ENCODE measurements at regions not wholly inside any gene's neighbourhood (a gene's known extent, or its start where the extent isn't known, plus 50 kb on each side); places are given as distances from the start of the nearest gene placed in this dataset.

GRCh38 chr9:82164159-82164558, 175.6 kb downstream of the SPATA31D1 start:
- no peak for DNase-seq
- Histone ChIP-seq H3K4me3 (no peak overlapping the region), H3K36me3 (no peaks in the 10 kb centered on the region), H3K9me3 (no peaks in the 10 kb centered on the region), H3K27ac (no peak overlapping the region), H3K27me3 (no peaks in the 10 kb centered on the region), H3K4me1 (no peaks in the 10 kb centered on the region)
- TF ChIP-seq POLR2AphosphoS5 (IDR thresholded peaks at IDR 0.05) (no peak), CTCF (IDR thresholded peaks at IDR 0.05) (no peak)
- WGBS, 2 donors = 89 to 92% methylated on average over 2 of the region's 2 CpGs
- intact Hi-C loops (cut with DNase I) = no loop called here

GRCh38 chr9:82167296-82167695, 178.7 kb downstream of the SPATA31D1 start:
- Histone ChIP-seq H3K27ac (no peak overlapping the region), H3K9me3 (no peaks in the 10 kb centered on the region), H3K4me1 (no peaks in the 10 kb centered on the region), H3K36me3 (no peaks in the 10 kb centered on the region), H3K4me3 (no peak overlapping the region), H3K27me3 (no peaks in the 10 kb centered on the region)
- no peak for DNase-seq
- intact Hi-C loops (cut with DNase I) = no loop called here
- 79 to 80% methylated on average over 4 of the region's 4 CpGs for WGBS, 2 donors
- TF ChIP-seq EP300 (IDR thresholded peaks at IDR 0.05) (no peak), POLR2A (IDR thresholded peaks at IDR 0.05) (no peak), CTCF (IDR thresholded peaks at IDR 0.05) (no peak), POLR2AphosphoS5 (IDR thresholded peaks at IDR 0.05) (no peak)

GRCh38 chr9:82168585-82168984, 180.0 kb downstream of the SPATA31D1 start:
- Histone ChIP-seq H3K4me3 (no peak overlapping the region), H3K27ac (no peak overlapping the region), H3K36me3 (no peaks in the 10 kb centered on the region), H3K4me1 (no peaks in the 10 kb centered on the region), H3K27me3 (no peaks in the 10 kb centered on the region), H3K9me3 (no peaks in the 10 kb centered on the region)
- 52 to 76% methylated on average over 3 of the region's 3 CpGs for WGBS, 2 donors
- no peak for DNase-seq
- intact Hi-C loops (cut with DNase I) = no loop called here
- no peak for TF ChIP-seq EP300 (IDR thresholded peaks at IDR 0.05)

- Histone ChIP-seq H3K9me3 (no peaks in the 10 kb centered on the region), H3K4me1 (no peaks in the 10 kb centered on the region), H3K27me3 (no peaks in the 10 kb centered on the region), H3K36me3 (no peaks in the 10 kb centered on the region), H3K4me3 (no peak overlapping the region), H3K27ac (no peak overlapping the region)
- no peak for TF ChIP-seq POLR2AphosphoS5 (IDR thresholded peaks at IDR 0.05)
- TF ChIP-seq CTCF (IDR thresholded peaks at IDR 0.05) = no peak
- no peak for TF ChIP-seq POLR2A (IDR thresholded peaks at IDR 0.05)
- no peak for TF ChIP-seq EP300 (IDR thresholded peaks at IDR 0.05)
- intact Hi-C loops (cut with DNase I) = no loop called here
- 66 to 77% methylated on average over 3 of the region's 3 CpGs for WGBS, 2 donors
- no peak for DNase-seq
Observed at GRCh38 chr9:82170866-82171265, 182.3 kb downstream of the SPATA31D1 start.

- Histone ChIP-seq H3K4me3 (no peak overlapping the region), H3K36me3 (no peaks in the 10 kb centered on the region), H3K9me3 (peaks cover 0 to under 1% (median 0%) of the 10 kb centered on the region in 4 donors), H3K27me3 (no peaks in the 10 kb centered on the region), H3K4me1 (no peaks in the 10 kb centered on the region), H3K27ac (no peak overlapping the region)
- WGBS, 2 donors = 87 to 91% methylated on average over 3 of the region's 3 CpGs
- no peak for DNase-seq
- TF ChIP-seq POLR2AphosphoS5 (IDR thresholded peaks at IDR 0.05) = no peak
- TF ChIP-seq POLR2A (IDR thresholded peaks at IDR 0.05) = no peak
- TF ChIP-seq CTCF (IDR thresholded peaks at IDR 0.05) = no peak
- no peak for TF ChIP-seq EP300 (IDR thresholded peaks at IDR 0.05)
- intact Hi-C loops (cut with DNase I) = no loop called here
Observed at GRCh38 chr9:82171271-82171670, 182.7 kb downstream of the SPATA31D1 start.
